HG02852 (cell line): ENCODE measurements at regions not wholly inside any gene's neighbourhood (a gene's known extent, or its start where the extent isn't known, plus 50 kb on each side); places are given as distances from the start of the nearest gene placed in this dataset.
"Not testable (repeated sequence)": the region's sequence is repeated elsewhere in the genome, so short reads cannot be mapped to it uniquely, and the experiment has no call there.

ENCODE experiments used
- ATAC-seq: cut with Tn5 transposase; IDR thresholded peaks from one replicate; pipeline ENCODE4 v1.9.1; 2021; ENCODE audit warnings: mild to moderate bottlenecking, moderate library complexity; ENCODE audit not compliant: unreplicated experiment

DNA sequence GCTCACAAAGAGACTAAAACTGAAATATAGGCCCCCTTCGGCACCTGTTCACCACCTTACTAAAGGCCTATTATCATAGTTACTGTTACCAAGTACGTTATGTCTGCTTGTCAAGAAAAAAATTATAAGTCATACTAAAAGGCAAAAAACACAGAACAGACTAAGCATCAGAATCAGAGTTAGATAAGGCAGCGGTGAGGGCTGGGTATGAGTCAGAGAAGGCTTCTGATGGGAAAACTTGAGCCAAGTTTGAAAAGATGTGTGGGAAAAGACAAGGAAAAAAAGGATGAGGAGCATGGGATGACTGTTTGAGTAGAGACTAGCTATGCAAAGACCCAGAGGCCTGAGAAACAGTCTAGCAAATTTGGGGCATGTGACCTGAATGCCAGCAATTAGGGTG is 387.2 kb upstream of the SGO1 start:
- no peak for ATAC-seq

GRCh38 chr3:20572473-20572872 is 386.5 kb upstream of the SGO1 start:
- ATAC-seq = no peak

GRCh38 chr3:20569310-20569709 is 383.3 kb upstream of the SGO1 start:
- no peak for ATAC-seq

DNA sequence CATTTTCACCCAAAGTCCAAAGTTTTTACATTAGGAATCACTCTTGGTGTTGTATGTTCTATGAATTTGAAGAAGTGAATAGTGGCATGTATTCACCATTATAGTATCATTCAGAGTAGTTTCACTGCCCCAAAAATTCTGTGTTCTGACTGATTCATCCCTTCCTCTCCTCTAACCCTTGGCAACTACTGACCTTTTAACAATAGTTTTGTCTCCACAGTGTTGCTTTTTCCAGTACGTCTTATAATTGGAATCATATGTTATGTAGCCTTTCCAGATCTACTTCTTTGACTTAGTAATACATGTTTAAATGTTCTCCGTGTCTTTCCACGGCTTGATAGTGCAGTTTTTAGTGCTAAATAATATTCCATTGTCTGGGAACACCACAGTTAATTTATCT is 379.0 kb upstream of the SGO1 start:
- ATAC-seq = no peak

- no peak for ATAC-seq
Measured at GRCh38 chr3:20563985-20564384, 378.0 kb upstream of the SGO1 start.

- no peak for ATAC-seq
Measured at GRCh38 chr3:20563251-20563650, 377.2 kb upstream of the SGO1 start.

DNA sequence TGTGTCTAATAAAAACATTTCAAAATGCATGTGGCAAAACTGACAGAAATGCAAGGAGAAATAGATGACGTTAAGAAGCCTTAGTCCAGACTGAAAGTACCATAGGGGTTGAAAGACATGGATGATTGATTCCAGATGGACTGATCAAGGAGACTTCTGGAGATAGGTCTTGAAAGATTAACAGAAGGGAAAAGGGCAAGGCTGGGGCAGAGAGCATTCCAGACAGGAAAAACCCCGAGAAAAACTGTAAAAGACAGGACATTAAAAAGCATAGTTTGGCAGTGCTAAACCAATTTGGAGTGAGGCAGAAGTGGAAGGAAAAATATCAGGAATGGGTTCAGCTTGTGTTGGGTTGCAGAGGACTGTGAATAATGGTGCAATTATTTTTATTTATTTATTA is 375.2 kb upstream of the SGO1 start:
- no peak for ATAC-seq

DNA sequence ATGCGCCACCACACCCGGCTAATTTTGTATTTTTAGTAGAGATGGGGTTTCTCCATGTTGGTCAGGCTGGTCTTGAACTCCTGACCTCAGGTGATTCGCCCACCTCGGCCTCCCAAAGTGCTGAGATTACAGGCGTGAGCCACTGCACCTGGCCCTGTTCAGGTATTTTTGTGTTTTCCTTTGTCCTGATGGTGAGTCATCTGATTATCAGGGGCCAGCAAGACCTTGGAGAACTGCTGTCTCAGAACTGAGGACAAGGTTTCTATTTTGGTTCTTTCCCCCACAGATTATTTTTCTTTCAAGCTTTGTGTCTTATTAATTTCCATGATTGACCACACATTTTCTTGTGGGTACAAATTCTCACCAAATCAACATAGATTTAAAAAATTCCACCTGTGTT is 374.4 kb upstream of the SGO1 start:
- not testable (repeated sequence) for ATAC-seq

GRCh38 chr3:20558161-20558560 is 372.2 kb upstream of the SGO1 start:
- no peak for ATAC-seq

- ATAC-seq = no peak
Measured at GRCh38 chr3:20556661-20557060, 370.7 kb upstream of the SGO1 start.

- ATAC-seq = no peak
Measured at GRCh38 chr3:20552605-20553275, 366.7 kb upstream of the SGO1 start.

GRCh38 chr3:20547361-20548269 is 361.6 kb upstream of the SGO1 start:
- not testable (repeated sequence) for ATAC-seq

- no peak for ATAC-seq
Measured at GRCh38 chr3:20546636-20547035, 360.6 kb upstream of the SGO1 start.

DNA sequence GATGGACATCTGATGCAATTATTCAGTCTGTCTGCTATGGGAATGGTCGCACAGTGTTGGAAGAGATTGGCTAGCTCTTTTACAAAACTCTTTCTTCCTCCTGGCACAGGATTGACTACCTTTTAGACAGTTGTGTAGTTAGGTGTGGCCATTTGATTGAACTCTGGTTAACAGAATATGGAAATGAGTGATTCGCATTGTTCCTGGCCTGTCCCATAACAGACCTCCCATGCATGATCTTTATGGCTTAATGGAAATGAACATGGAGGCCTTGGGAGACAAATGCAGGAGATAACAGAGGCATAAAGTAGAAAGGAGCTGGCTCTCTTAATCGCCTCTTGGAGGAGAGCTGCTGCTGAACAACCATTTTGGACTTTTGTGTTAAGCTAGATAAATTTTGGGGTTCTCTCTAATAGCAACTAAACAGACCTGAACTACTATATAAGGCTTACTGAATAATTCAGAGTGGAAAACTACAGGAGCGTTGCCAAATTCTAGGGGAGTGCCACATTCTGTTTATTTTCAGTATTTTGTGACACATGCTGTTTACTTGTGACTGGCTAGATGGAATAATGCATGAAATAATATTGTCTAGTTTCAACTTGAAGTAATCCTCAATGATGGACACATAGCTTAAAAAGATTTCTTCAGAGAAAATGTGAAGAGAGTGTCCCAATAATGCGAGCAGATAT is 357.7 kb upstream of the SGO1 start:
- no peak for ATAC-seq

DNA sequence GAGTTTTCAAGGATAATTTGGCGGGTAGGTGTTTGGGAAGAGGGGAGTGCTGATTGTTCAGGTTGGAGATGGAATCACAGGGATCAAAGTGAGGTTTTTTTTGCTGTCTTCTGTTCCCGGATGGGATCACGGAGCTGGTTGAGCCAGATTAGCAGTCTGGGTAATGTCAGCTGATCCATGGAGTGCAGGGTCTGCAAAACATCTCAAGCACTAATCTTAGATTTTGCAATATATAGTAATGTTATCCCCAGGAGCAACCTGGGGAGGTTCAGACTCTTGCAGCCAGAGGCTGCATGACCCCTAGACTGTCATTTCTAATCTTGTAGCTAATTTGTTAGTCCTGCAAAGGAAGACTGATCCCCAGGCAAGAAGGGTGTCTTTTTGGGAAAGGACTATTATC is 354.1 kb upstream of the SGO1 start:
- no peak for ATAC-seq

- no peak for ATAC-seq
Measured at GRCh38 chr3:20539666-20540065, 353.7 kb upstream of the SGO1 start.

- no peak for ATAC-seq
Measured at GRCh38 chr3:20537234-20537633, 351.2 kb upstream of the SGO1 start.

GRCh38 chr3:20529911-20530310 is 343.9 kb upstream of the SGO1 start:
- no peak for ATAC-seq

DNA sequence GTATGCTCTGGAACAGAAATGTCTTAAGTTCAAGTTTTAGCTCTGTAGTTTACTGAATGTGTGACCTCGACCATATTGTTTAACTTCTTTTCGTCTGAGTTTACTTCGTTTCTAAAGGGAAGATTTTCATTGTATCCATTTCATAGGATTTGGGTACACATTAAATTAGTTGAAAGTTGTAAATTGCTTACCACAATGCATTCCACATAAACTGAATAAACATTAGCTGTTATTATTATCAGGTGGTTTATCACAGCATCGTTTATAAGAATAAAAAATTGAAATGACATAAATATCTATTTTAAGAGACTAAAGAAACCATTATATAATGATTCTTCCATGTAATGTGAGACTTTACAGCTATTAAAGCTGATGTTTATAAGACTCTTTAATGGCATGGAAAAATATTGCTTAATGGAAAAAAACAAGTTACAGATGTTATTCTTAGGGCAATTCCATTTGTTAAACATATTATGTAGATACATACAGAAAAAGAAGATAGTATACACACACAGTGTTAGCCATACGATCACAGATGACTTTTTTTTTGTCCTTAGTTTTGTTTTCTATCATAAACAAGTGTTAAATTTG is 342.3 kb upstream of the SGO1 start:
- no peak for ATAC-seq

GRCh38 chr3:20527368-20527767 is 341.4 kb upstream of the SGO1 start:
- ATAC-seq = no peak

DNA sequence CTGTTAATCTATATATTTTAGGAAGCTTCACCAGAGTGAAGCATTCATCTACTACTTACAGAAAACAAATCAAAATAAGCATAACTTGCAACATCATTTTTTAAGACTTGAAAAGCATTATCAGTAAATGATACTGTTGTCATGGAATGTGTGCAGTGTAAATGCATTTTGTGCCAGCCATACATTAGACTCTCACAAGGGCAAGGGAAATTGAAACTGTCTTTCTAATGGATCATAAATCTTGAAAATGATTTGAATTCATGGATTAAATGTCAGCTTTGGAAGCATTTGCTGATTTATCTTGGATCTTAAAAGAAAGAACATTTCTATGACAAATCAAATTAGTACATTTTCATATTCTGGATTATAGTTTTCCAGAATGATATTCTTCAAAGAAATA is 338.3 kb upstream of the SGO1 start:
- ATAC-seq = no peak
